Stimulated activated CD4-positive, alpha-beta T cell treated with anti-CD3 and anti-CD28 coated beads, Interleukin-4, amount 100 ng/mL, for 48 hours (primary cell): ENCODE measurements at regions not wholly inside any gene's neighbourhood (a gene's known extent, or its start where the extent isn't known, plus 50 kb on each side); places are given as distances from the start of the nearest gene placed in this dataset.
"Not testable (repeated sequence)": the region's sequence is repeated elsewhere in the genome, so short reads cannot be mapped to it uniquely, and the experiment has no call there.

Experiments used
- DNase-seq, 2 donors: peaks; one replicate each; pipeline ENCODE4 v3.0.0-alpha.2; 2020; ENCODE audit warnings: low read depth in 2 of 2

DNA sequence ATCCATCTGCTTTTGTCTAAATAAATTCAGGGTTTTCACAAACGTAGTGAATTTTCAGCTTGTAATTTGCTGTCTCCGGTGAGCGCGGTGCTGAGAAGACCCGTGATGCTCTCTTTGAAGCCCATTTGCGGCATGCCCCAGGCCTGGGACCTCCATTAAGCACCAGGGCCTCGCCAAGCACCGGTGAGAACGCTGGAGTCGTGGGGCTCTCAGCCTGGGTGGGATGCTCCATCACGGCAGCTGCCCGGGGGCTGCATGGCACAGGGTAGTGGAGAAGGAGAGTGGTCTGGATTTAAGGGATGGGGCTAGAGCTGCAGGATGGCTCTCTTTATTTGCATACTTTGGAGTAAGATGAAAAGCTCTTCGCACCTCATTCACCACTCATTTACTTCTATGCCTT lies 248.7 kb downstream of the ABCC12 start:
- DNase-seq = no peak

DNA sequence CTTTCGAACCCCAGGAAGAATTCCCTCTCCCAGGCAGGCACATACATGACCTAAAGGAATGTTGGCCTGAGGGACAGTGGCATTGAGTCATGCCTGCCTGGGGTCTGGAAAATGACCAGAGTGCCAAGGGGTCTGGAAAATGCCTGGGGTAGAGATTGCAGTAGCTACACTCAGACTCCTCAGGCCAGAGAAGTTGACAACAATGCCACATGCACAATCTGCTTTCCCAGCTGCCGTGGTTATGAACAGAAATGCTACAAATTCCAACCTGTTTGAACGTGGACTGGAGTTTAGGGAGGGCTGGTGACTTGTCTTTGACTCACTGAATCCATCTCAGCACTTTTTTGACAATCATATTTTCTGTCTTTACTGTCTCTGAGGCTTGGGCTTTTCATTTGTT lies 250.0 kb downstream of the ABCC12 start:
- no peak for DNase-seq

DNA sequence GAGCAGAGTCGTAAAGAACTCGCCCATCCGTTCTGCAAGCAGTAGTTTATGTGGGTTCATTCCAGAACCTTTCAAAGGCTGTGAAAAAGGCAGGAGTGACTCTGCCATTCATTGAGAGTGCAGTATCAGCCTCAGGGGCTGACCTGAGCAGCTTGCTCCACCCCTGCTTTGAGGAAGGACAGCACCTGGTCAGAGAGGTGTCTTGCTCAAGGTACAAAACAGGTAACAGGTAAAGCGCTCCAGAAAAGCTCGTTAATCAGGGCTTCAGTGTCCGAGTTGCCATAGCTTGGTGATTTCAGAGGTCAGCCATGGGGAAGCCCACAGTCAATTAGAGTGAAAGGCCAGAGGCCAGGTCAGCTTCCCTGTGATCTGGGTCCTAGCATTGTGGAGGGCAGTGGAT lies 251.1 kb downstream of the ABCC12 start:
- DNase-seq = no peak

DNA sequence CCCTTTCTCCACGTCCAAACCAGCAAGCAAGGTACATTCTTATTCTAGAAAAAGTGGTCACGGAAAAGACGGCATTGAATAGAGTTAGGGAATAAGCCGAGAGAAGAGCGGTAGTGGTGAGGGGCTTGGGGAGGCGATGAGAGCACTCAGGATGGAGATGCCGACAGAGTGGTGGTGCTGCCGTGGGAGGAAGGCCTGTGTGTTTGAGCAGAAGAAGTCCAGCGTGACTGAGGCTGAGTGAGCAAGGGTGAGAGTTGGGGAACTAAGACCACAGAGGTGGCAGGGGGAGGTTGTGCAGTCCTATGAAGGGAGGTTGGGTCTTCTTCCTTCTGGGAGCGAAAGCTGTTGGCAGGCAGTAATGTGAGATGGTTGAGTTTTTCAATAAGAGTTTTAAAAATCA lies 252.3 kb downstream of the ABCC12 start:
- DNase-seq = no peak

DNA sequence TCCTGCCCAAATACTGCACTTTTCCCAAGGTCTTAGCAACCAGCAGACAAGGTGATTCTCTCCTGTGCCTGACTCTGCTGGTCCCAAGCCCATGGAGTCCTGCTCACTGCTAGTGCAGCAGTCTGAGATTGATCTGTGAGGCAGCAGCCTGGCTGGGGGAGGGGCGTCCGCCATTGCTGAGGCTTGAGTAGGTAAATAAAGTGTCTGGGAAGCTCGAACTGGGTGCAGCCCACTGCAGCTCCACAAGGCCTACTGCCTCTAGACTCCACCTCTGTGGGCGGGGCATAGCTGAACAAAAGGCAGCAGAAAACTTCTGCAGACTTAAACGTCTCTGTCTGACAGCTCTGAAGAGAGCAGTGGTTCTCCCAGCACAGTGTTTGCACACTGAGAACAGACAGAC lies 258.7 kb downstream of the ABCC12 start:
- not testable (repeated sequence) for DNase-seq

DNA sequence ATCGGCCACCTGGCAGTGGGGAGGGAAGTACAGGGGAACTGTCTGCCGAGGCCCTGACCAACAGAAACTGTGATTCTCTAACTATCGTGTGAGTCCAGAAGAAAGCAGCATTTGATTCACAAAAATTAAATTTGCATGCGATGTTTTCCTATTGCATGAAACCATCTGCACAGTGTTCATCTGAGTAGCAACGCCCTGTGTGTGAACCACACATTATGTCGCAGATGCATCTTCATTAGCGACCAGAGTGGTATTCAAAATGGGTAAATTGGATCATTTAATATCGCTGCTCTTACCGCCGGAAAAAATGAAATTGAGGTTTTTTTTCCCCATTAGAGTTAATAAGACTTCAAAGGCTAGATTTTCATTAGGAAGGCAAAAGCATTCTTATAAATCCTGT lies 260.6 kb downstream of the ABCC12 start:
- DNase-seq = no peak

DNA sequence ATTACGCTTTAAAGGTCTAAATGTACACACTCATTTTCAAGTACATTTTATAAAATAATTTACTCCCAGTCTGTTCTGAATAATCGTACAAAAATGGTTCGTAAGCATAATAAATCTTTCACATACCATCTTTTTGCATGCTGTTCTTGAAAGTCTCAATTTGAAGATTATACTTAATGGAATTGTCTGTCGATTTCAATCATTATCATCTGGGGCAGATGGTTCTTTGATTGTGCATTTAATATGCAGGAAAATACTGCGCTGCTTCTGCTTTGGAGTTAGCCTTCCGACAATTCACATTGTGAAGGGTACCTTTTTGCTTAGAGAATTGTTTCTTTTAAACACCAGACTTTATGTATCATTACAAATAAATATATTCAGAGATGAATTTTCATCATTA lies 262.8 kb downstream of the ABCC12 start:
- DNase-seq = no peak

DNA sequence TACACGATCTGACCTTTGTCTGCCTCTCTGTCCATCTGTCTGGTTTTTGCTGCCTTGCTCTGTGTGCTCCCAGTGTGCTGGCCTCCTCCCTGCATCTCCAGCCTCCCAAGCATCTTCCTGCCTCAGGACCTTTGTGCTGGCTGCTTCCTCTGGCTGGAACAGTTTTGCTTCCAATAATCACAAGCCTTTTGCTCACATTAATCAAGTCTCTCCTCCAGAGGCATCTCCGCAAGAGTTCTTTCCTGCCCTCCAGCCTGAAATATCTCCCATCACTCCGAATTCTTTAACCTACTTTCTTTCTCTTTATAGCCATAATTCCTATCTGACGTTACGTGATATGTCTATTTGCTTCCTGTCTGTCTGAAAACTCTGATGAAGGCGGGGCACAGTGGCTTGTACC lies 267.1 kb downstream of the ABCC12 start:
- DNase-seq = no peak

DNA sequence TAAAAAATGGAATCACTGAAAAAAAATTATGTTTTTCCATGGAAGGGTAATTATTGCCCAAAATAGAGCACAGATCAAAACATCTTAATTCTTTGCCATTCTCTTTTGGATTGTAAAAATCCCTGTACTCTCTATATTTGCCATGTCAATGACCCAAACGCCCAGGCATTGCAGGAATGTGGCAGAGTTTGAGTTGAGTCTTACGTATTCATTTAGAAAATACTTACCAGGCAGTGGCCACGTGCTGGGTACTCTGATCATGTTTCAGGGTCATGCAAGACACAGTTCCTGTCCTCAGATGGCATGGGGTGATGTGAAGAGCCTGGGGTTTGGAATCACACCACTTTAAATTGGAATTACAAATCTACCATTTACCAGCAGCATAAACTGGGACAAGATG lies 267.7 kb downstream of the ABCC12 start:
- no peak for DNase-seq

DNA sequence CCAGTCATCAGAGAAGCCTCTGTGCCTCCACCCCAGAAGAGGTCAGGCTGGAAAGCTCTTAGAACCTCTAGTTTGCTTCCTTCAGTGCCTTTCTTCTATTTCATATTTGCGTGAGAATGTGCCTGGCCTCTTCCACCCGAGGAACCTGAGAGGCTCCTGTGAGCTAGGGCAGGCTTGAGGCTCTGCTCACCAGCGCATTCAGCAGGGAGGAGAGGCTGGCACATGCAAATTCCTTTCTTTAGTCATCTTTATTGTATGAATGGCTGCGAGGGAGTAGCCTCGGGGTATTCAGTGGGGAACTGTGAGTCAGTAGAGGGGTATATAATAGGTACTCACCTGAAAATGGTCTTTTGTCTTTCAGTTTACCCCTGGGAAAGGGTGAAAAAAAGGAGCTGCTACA lies 268.3 kb downstream of the ABCC12 start:
- no peak for DNase-seq

DNA sequence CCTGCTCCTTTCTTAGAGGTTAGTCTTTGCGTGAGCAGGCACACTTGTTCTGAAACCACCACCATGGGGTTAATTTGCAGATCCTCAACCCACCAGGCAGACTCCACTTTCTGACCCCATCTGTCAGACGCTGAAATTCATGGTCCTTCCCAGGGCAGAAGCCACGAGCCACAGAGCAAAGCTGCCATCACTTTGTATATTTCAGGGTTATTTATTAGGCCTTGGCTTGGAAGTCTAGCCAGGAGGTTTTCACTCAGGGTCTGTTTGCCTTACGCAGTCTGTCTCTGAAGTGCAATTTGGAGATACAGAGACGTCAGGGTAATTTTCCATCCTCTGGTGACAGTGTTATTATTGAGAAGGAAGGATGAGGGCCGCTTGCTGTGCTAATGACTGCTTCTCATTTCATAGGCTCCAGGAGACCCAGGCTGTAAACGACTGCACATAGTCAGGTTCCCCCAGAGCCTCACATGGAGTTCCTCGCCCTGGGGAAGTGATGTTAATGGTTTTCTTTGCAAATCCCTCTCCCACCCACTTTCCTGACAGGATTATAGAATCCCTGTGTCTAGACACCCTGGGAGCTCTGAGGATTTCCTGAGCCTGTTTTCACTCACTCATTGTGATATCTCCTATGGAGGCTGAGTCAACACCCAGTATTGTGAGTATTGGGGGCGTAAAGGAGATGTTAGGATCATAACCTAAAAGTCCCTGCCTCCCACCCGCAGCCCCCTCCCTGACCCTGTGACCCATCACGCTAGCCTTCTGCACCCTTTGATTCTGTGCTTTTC lies 269.0 kb downstream of the ABCC12 start:
- no peak for DNase-seq

DNA sequence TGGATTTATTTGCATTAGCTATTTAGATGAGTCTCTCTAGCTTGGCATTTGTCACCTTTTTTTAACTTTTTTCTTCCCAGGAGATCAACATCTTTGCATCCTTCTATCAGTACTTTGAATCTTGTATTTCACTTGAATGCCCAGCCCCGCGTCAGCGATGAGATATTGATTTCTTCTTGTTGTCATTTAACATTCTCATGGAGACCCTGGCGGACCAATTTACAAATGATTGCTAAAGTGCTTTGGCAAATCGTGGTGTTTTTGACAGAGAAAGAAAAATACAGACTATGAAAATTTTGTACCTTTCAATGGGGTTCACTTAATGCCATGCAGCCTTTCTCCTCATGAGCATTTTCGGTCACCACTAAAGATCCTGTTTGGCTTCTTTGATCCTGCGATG lies 269.7 kb downstream of the ABCC12 start:
- DNase-seq = no peak

DNA sequence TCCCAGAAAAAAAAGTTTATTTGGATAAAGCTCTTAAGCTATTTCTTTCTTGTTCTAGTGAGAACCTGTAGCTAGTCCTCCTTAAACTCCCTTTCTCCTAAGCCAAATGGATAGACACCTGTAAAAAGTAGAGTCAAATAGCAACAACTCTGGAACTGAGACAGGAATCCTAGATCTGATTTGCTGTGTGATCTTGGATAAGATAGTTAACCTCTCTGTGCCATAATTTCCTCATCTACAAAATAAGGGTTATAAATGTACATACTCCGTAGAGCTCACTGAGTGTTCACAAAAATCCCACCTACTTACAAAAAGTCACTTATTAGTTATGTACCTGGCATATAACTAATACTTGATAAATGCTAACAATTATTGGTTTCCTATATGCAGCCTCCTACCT lies 270.3 kb downstream of the ABCC12 start:
- no peak for DNase-seq

DNA sequence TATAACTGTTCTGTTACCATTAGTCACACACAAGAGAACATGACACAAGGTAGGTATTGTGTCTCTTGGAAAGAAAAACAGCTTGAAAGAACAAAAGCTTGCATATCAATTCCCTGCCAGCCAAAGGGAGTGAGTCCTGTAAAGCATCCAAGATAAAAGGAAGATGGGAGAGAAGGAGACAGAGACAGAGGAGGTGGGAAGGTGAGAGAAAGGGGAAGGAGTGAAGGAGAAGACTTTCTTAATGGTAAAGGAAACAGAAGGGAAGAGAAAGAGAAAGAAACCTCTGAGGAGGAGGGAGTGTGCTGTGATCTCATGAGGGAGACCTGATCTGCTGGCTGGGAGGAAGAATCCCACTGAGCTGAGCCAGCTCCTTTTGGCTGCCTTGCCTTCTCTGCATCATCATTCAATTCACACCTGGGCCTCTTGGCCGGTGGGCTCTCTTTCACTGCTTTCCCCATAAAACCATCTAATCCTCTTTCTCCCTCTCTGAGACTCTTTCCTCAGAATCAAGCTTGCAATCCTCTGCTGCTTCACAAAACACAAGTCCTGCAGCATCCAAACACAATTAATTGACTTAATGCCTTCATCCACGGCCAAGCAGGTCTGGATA lies 271.6 kb downstream of the ABCC12 start:
- DNase-seq = no peak

DNA sequence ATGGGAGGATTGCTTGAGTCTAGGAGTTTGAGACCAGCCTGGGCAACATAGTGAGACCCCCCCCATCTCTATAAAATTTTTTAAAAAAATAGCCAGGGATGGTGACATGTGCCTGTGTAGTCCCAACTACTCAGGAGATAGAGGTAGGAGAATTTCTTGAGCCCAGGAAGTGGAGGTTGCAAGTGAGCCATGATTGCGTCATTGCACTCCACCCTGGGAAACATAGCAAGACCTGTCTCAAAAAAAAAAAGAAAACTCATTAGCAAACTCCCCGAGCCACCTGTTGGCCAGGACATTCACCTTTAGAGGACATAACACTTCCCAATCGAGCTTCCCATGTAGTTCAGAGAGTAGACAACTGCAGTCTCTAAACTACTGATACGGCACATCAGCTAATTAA lies 274.2 kb downstream of the ABCC12 start:
- no peak for DNase-seq

DNA sequence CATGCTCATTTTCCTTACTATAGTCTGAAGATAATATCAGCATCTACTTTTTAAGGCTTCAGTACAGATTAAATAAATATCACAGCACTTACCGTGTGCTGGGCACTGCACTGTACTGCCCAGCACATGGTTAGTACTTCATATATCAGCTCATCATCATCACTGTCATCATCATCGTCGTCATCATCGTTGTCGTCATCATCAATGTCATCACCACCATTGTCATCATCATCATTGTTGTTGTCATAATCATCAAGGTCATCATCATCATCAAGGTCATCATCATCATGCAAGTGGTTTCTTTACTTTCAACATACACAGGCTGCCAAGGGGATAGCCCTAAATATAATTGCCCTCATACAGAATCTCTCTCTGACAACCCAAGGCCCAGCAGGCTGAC lies 275.1 kb downstream of the ABCC12 start:
- DNase-seq = no peak

DNA sequence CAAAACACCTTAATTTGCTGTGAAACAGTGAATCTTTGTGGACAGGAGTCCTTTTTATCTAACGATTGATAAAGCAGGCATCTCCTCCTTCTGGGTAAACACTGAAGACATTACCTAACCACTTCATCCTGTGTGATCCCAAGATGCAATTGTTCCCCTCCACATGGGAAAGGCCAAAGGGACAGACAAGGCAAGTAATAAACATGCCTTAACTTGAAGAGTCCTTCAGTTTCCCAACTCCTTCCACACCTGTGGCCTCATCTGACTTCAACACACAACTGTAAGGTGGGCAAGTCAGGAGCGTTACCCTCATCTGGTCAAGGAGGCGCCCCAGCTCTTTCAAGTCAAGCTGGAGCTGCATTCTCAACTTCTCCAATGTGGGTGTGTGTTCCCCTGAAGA lies 278.6 kb downstream of the ABCC12 start:
- DNase-seq = no peak

DNA sequence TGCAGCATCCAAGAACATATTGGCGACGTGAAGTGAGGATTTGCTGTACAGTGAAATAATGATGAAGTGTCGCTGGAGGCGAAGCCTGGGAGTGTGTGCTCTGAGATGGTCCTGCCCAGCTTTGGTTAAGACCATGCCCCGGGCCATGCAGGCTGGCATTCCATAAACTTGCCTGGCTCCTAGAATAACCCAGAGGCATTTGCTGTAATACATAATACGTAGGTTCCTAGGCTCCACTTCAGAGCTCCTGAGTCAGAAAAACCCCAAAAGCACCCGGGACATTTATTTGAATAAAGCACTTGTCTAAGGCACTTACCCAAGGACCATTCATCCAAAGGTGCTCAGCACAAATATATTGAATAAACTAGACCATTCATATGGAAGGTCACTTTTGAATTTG lies 279.3 kb downstream of the ABCC12 start:
- no peak for DNase-seq

DNA sequence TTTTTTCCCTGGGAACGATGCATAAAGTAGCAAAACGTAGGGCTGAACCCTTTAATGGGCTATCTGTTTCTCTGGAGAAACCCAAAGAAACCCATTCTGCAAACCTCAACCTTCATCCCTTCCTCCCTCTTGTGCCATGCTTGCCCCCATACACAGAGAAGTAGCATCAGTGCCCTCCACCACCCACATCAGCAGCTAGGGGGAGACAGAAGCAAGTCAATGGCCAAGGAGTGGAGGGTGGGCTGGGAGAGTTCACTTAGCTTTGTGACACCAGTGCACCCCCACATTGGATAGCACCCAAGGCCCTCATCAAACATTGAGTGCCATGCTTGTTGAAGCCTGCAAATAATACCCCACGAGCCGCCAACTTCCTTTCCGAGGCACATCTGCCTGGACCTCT lies 282.4 kb downstream of the ABCC12 start:
- DNase-seq = no peak

DNA sequence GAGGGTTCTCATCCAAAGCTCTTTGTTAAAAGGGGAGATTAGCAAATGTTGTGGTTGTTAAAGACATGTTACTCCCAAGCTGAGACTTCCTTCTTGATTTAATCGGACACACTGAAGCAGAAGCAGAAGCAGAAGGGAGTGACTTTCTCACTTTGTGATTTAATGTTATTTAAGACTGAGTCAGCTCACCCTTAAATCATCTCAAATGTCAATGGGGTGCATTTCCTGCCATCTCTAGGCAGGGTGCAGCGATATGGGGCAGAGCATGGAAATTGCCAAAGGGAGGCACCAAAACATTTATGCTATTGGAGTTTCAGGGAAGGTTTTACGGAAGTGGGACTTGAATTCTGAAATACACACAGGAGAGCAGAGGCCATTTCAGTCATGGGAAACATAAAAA lies 283.6 kb downstream of the ABCC12 start:
- no peak for DNase-seq

DNA sequence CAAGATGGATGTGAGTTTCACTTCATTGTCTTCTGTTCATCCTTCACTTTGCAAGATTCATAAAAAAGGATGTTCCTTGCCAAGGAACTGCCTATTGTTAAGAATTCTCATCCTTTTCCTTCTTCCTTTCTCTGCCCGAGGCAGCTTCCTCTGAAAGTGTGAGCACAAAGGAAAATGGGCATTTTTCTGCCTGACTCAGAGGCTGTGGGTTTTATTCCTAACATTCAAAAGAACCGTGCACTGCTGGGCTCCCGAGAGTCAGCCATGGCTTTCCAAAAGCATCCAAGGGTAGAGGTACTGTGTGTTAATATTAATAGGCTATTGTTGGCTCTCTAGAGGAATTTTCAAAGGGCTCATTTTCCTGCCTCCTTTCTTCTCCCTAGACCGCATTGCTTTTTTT lies 289.4 kb downstream of the ABCC12 start:
- no peak for DNase-seq

DNA sequence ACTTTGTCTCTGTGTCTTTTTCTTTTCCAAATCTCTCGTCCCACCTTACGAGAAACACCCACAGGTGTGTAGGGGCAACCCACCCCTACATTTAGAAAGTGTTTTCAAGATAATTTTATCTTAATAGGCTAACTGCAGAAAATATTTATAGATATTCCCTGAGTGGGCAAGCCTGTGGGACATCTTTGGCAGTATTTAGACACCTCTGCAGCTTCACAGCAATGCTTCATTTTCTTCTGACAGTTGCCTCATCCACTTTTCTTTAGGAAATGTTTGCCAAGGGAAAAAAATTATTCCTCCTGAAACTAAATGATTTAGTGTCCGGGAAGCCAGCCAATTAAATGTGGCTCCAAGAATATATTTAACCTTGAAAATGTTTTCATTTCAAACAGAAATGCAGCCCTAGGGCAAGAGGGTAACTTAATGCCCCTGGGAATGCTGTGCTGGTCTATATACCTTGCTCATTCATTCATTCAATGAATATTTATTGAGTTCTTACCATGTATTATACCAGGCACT lies 290.4 kb downstream of the ABCC12 start:
- DNase-seq = no peak

DNA sequence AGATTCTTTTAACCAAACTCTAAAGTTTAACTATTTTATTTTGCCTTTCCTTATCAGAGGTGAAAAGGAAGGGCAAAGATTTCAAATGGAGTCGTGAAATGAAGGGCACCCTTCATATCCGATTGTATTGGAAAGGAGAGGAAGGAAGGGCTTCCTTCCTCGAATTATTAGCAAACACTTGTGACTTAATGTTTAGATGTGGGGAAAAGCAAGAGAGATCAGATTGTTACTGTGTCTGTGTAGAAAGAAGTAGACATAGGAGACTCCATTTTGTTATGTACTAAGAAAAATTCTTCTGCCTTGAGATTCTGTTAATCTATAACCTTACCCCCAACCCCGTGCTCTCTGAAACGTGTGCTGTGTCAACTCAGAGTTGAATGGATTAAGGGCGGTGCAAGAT lies 291.5 kb downstream of the ABCC12 start:
- not testable (repeated sequence) for DNase-seq

DNA sequence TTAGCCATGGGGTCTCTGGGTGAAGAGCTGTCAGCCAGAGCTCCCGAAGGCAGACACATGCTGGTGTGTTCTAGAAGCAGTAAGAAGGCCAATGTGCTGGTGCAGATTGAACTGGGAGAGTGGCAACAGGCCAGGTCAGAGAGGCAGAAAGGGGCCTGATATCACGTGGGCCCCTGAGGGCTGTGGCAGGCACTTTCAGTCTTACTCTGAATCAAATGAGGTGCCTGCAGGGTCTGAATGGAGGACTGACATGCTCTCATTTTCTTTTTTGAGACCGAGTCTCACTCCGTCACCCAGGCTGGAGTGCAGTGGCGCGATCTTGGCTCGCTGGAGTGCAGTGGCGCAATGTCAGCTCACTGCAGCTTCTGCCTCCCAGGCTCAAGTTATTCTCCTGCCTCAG lies 293.8 kb downstream of the ABCC12 start:
- DNase-seq = no peak
